Tibial artery (tissue), 4 donors: ENCODE measurements at regions not wholly inside any gene's neighbourhood (a gene's known extent, or its start where the extent isn't known, plus 50 kb on each side); places are given as distances from the start of the nearest gene placed in this dataset.
"Not testable (repeated sequence)": the region's sequence is repeated elsewhere in the genome, so short reads cannot be mapped to it uniquely, and the experiment has no call there.

ENCODE experiments used
- DNase-seq, 2 donors: peaks; one replicate each; pipeline ENCODE4 v3.0.0-alpha.2; 2019
- H3K27ac ChIP-seq, 2 donors: fragments of 200-600 bp; sonication (generic) in 1 of 2; 1 replicate in 1 of 2; 2 replicates in 1 of 2; pipeline ENCODE4 v1.5.1; 2018 to 2019; ENCODE audit warnings: mild to moderate bottlenecking in 1 of 2
- H3K27me3 ChIP-seq, 2 donors: fragments of 200-600 bp; sonication (generic) in 1 of 2; one replicate each; pipeline versions ENCODE4 v1.5.1 to v1.6.0; 2016 to 2019
- H3K36me3 ChIP-seq, 3 donors: fragments of 200-600 bp; sonication (generic) in 2 of 3; one replicate each; pipeline ENCODE4 v1.5.1; 2016 to 2019; ENCODE audit warnings: mild to moderate bottlenecking in 2 of 3
- H3K4me1 ChIP-seq, 4 donors: fragments of 200-600 bp; sonication (generic) in 2 of 4; 1 replicate in 3 of 4; 2 replicates in 1 of 4; pipeline ENCODE4 v1.5.1; 2016 to 2019
- H3K4me3 ChIP-seq, 2 donors: fragments of 200-600 bp; sonication (generic) in 1 of 2; 1 replicate in 1 of 2; 2 replicates in 1 of 2; pipeline ENCODE4 v1.5.1; 2018 to 2019; ENCODE audit warnings: mild to moderate bottlenecking in 2 of 2
- H3K9me3 ChIP-seq, 3 donors: fragments of 200-600 bp; sonication (generic) in 1 of 3; one replicate each; pipeline ENCODE4 v1.5.1; 2016 to 2019
- CTCF ChIP-seq, 2 experiments: fragments of 200-600 bp in 1 of 2; fragments of 450-650 bp in 1 of 2; IDR thresholded peaks; one replicate each; pipeline ENCODE4 v1.5.1; 2017 to 2019; ENCODE audit warnings: antibody characterized with exemption in 2 of 2, mild to moderate bottlenecking in 1 of 2, moderate library complexity in 1 of 2
- intact Hi-C: fragments of 100-400 bp; cut with DNase I; formaldehyde crosslinking; loops from one replicate; pipeline ENCODE4 v1.15.0; 2023; ENCODE audit warnings: low total_unique reads

- no peak for DNase-seq
- Histone ChIP-seq H3K4me3 (no peak overlapping the region), H3K27ac (peak overlapping the region; percentile 53), H3K27me3 (no peaks in the 10 kb centered on the region), H3K36me3 (no peaks in the 10 kb centered on the region), H3K4me1 (peaks cover 0 to 78% (median 33%) of the 10 kb centered on the region in 4 donors), H3K9me3 (no peaks in the 10 kb centered on the region)
- intact Hi-C loops, result no loop called here
- no peak for TF ChIP-seq CTCF (IDR thresholded peaks at IDR 0.05)
These were observed 120.5 kb downstream of the FEM1C start for GRCh38 chr5:115424030-115424429.

GRCh38 chr5:115423541-115423940 is 121.0 kb downstream of the FEM1C start:
- no peaks in the 10 kb centered on the region for H3K36me3 ChIP-seq
- no peak for TF ChIP-seq CTCF (IDR thresholded peaks at IDR 0.05)
- DNase-seq, result peak; percentile 64 to 78
- no peak overlapping the region for H3K4me3 ChIP-seq
- H3K27ac ChIP-seq, result peak overlapping the region; percentile 53
- no peaks in the 10 kb centered on the region for H3K9me3 ChIP-seq
- intact Hi-C loops, result no loop called here
- peaks cover 0 to 73% (median 30%) of the 10 kb centered on the region in 4 donors for H3K4me1 ChIP-seq
- no peaks in the 10 kb centered on the region for H3K27me3 ChIP-seq

GRCh38 chr5:115423051-115423450 is 121.5 kb downstream of the FEM1C start:
- Histone ChIP-seq H3K27ac (peak overlapping the region; percentile 53), H3K9me3 (no peaks in the 10 kb centered on the region), H3K27me3 (no peaks in the 10 kb centered on the region), H3K4me1 (peaks cover 0 to 68% (median 30%) of the 10 kb centered on the region in 4 donors), H3K4me3 (no peak overlapping the region), H3K36me3 (no peaks in the 10 kb centered on the region)
- no peak for DNase-seq
- intact Hi-C loops, result no loop called here
- no peak for TF ChIP-seq CTCF (IDR thresholded peaks at IDR 0.05)

GRCh38 chr5:115420812-115421211 is 123.8 kb downstream of the FEM1C start:
- H3K9me3 ChIP-seq, intact Hi-C loops, H3K4me3 ChIP-seq, H3K36me3 ChIP-seq, H3K27me3 ChIP-seq, DNase-seq, H3K27ac ChIP-seq: not testable (repeated sequence)
- peaks cover 0 to 47% (median 25%) of the 10 kb centered on the region in 4 donors for H3K4me1 ChIP-seq

GRCh38 chr5:115419846-115420585 is 123.6 kb upstream of the CCDC112 start:
- H3K27me3 ChIP-seq, result no peaks in the 10 kb centered on the region
- H3K4me3 ChIP-seq, result no peak overlapping the region
- no peaks in the 10 kb centered on the region for H3K9me3 ChIP-seq
- H3K36me3 ChIP-seq, result no peaks in the 10 kb centered on the region
- H3K27ac ChIP-seq, result no peak overlapping the region
- no peak for TF ChIP-seq CTCF (IDR thresholded peaks at IDR 0.05)
- no peak for DNase-seq
- peaks cover 0 to 39% (median 19%) of the 10 kb centered on the region in 4 donors for H3K4me1 ChIP-seq
- intact Hi-C loops, result no loop called here

- H3K4me3 ChIP-seq, result no peak overlapping the region
- H3K36me3 ChIP-seq, result no peaks in the 10 kb centered on the region
- H3K9me3 ChIP-seq, result no peaks in the 10 kb centered on the region
- TF ChIP-seq CTCF (IDR thresholded peaks at IDR 0.05), result no peak
- intact Hi-C loops, result no loop called here
- no peak overlapping the region for H3K27ac ChIP-seq
- peaks cover 0 to 27% (median 20%) of the 10 kb centered on the region in 4 donors for H3K4me1 ChIP-seq
- no peaks in the 10 kb centered on the region for H3K27me3 ChIP-seq
- DNase-seq, result no peak
These were observed 122.3 kb upstream of the CCDC112 start for GRCh38 chr5:115418788-115419187.
